IMR-90 (cell line): ENCODE measurements at regions not wholly inside any gene's neighbourhood (a gene's known extent, or its start where the extent isn't known, plus 50 kb on each side); places are given as distances from the start of the nearest gene placed in this dataset.
A peak's percentile ranks its signal among the peaks of the same experiment; 100 is the strongest.

Source experiments
- CTCF ChIP-seq: conservative IDR thresholded peaks from 2 replicates; pipeline ENCODE4 v1.5.1; 2012; ENCODE audit warnings: mild to moderate bottlenecking, low read depth, low read length, improper control_type of control experiment
- FOS ChIP-seq: fragments of 150-350 bp; IDR thresholded peaks from 2 replicates; pipeline ENCODE4 v1.6.1; 2016; ENCODE audit warnings: low read depth, low read length
- MAFK ChIP-seq: IDR thresholded peaks from 2 replicates; pipeline ENCODE4 v1.6.1; 2012; ENCODE audit warnings: low read depth, low read length, improper control_type of control experiment
- MAZ ChIP-seq: IDR thresholded peaks from 2 replicates; pipeline ENCODE4 v1.6.1; 2012; ENCODE audit warnings: low read depth, mild to moderate bottlenecking, low read length, improper control_type of control experiment, moderate library complexity, borderline replicate concordance
- NFE2L2 ChIP-seq: fragments of 150-350 bp; IDR thresholded peaks from 2 replicates; pipeline ENCODE4 v1.6.1; 2016; ENCODE audit warnings: low read depth, mild to moderate bottlenecking, low read length
- POLR2A ChIP-seq: IDR thresholded peaks from 2 replicates; pipeline ENCODE4 v1.6.1; 2012; ENCODE audit warnings: mild to moderate bottlenecking, low read depth, low read length
- RCOR1 ChIP-seq: IDR thresholded peaks from 2 replicates; pipeline ENCODE4 v1.6.1; 2012; ENCODE audit warnings: mild to moderate bottlenecking, low read length, improper control_type of control experiment; ENCODE audit not compliant: insufficient replicate concordance

DNA sequence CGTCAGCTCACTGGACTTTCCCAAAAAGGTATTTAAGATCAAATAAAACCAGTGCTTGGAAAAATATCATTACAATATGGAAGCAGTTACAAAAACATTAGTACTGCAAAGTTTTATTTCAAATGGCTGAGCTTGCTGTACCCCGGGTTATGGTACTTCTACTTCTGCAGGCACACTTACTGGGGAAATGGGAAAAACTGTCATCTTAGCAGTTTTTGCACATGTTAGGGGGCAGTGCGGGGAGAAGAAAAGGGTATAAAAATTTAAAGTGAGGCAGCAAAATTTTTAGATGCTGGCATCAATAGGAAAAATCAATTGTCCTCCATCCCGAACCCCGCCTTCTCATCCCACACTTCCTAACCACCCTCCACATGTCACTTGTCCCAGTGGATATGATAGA is 133.4 kb downstream of the ATG4C start:
- TF ChIP-seq POLR2A (no peak), NFE2L2 (no peak), CTCF (no peak), FOS (no peak), MAZ (no peak), MAFK (0 out of 2 replicates have a peak, but pooled peaks have one; percentile 16), RCOR1 (no peak)
